HG03342 (cell line): ENCODE measurements at regions not wholly inside any gene's neighbourhood (a gene's known extent, or its start where the extent isn't known, plus 50 kb on each side); places are given as distances from the start of the nearest gene placed in this dataset.

Source experiments
- ATAC-seq: cut with Tn5 transposase; IDR thresholded peaks from one replicate; pipeline ENCODE4 v1.9.1; 2021; ENCODE audit warnings: mild to moderate bottlenecking, moderate library complexity; ENCODE audit not compliant: unreplicated experiment

GRCh38 chr14:29197557-29197956 is 431.0 kb downstream of the FOXG1 start:
- no peak for ATAC-seq

- no peak for ATAC-seq
Measured at GRCh38 chr14:29205658-29206057, 439.1 kb downstream of the FOXG1 start.

- no peak for ATAC-seq
Measured at GRCh38 chr14:29215853-29216252, 449.3 kb downstream of the FOXG1 start.

GRCh38 chr14:29216268-29217232 is 450.0 kb downstream of the FOXG1 start:
- no peak for ATAC-seq

GRCh38 chr14:29217813-29218450 is 451.3 kb downstream of the FOXG1 start:
- ATAC-seq = no peak

GRCh38 chr14:29220072-29220471 is 453.5 kb downstream of the FOXG1 start:
- no peak for ATAC-seq

GRCh38 chr14:29220566-29220965 is 454.0 kb downstream of the FOXG1 start:
- ATAC-seq = no peak

GRCh38 chr14:29222006-29222405 is 455.4 kb downstream of the FOXG1 start:
- ATAC-seq = no peak

GRCh38 chr14:29222671-29223268 is 456.2 kb downstream of the FOXG1 start:
- no peak for ATAC-seq

GRCh38 chr14:29223947-29224346 is 457.4 kb downstream of the FOXG1 start:
- ATAC-seq = no peak

- ATAC-seq = no peak
Measured at GRCh38 chr14:29227631-29228030, 461.0 kb downstream of the FOXG1 start.

GRCh38 chr14:29232153-29232552 is 465.6 kb downstream of the FOXG1 start:
- no peak for ATAC-seq

GRCh38 chr14:29232711-29233110 is 466.1 kb downstream of the FOXG1 start:
- ATAC-seq = no peak

- no peak for ATAC-seq
Measured at GRCh38 chr14:29233188-29233587, 466.6 kb downstream of the FOXG1 start.

- ATAC-seq = no peak
Measured at GRCh38 chr14:29235991-29236390, 469.4 kb downstream of the FOXG1 start.

- no peak for ATAC-seq
Measured at GRCh38 chr14:29236401-29236800, 469.8 kb downstream of the FOXG1 start.

GRCh38 chr14:29236848-29237247 is 470.3 kb downstream of the FOXG1 start:
- ATAC-seq = no peak

- ATAC-seq = no peak
Measured at GRCh38 chr14:29240066-29240465, 473.5 kb downstream of the FOXG1 start.

- ATAC-seq = no peak
Measured at GRCh38 chr14:29242755-29243754, 476.5 kb downstream of the FOXG1 start.

GRCh38 chr14:29255692-29256091 is 489.1 kb downstream of the FOXG1 start:
- ATAC-seq = no peak

GRCh38 chr14:29262979-29263378 is 496.4 kb downstream of the FOXG1 start:
- no peak for ATAC-seq
